Anterior cingulate cortex (tissue), 58 donors: ENCODE measurements at regions not wholly inside any gene's neighbourhood (a gene's known extent, or its start where the extent isn't known, plus 50 kb on each side); places are given as distances from the start of the nearest gene placed in this dataset.
A peak's percentile ranks its signal among the peaks of the same experiment; 100 is the strongest.
"Not testable (repeated sequence)": the region's sequence is repeated elsewhere in the genome, so short reads cannot be mapped to it uniquely, and the experiment has no call there.

Experiments used
- DNase-seq, 58 donors: peaks; one replicate each; lab custom pipeline; 2025; lab: John Stamatoyannopoulos, UW

DNA sequence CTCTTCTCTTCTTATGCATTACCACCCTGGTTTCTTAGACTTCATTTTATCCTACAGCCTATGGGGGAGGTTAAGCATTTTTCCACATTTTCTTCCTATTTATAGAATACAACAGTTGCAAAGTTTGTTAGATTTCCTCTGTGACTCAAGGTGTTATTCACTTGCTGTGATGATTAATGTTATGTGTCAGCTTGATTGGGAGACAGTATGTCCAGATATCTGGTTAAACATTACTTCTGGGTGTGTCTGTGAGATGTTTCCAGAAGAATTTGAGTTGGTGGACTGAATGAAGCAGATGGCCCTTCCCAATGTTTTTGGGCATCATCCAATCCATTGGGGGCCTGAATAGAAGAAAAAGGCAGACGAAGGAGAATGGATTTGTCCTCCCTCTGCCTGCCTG, 131.3 kb downstream of the C6orf118 start:
- DNase-seq: peak in 1 of 58 donors; percentile 28

DNA sequence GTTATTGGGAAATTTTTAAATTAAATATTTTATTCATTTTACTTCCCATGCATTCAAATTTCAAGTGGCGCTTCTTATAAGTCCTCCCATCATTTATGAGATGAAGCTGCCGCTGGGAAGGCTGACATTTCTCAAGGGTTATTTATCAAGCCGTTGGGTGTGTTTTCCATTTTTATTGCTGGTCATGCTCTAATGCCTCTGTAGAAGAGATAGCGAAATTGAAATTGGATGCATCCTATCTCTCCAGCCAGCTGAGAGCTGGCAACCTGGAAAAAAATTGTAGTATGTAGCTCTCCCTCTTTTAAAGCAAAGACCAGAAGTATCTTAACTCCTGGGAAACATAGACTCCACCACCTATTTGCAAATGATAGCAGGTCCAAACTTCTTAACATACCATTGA, 135.9 kb downstream of the C6orf118 start:
- DNase-seq: no peak

DNA sequence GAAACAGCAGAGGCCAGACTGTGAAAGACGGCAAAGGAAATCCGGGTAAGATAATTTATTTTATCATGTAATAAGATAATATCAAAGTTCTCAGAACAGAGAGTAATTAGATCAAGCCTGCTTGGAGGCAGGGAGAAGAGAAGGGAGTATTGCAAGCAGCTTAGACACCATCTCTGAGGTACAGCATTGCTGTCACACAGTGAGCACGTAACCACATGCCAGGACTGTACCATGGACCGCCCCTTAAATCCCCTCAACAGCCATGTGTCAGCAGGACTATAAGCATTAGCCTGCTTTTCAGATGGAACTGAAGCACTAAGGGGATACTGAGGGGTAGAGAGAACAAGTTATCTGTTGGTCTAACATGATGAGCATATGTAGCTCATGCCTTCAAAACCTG, 141.5 kb downstream of the C6orf118 start:
- no peak for DNase-seq

DNA sequence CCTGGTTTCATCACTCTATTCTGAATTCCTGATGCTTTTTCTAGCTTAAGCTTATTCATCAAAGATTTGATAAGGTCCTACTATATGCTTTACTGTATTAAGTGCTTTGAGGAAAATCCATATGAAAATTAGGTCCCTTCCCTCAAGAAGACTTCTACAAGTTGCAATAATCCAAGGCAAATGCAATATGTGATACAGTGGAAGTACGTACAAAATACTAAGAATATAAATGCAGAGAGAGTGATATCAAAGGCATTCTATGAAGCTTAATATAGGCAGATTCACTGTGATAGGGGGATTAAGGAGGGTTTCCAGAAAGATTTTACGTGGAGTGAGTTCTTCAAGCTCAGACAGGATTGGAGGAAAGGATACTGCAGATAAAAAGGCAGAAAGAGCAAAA, 142.1 kb downstream of the C6orf118 start:
- DNase-seq: no peak

DNA sequence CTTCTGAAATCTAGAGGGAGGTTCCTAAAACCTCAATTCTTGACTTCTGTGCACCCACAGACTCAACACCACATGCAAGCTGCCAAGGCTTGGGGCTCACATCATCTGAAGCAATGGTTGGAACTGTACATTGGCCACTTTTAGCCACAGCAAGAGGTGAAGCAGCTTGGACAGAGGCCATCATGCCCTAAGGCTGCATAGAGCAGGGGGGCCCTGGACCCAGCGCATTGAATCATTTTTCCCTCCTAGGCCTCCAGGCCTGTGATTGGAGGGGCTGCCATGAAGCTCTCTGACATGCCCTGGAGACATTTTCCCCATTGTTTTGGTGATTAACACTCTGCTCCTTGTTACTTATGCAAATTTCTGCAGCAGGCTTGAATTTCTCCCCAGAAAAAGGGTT, 145.9 kb downstream of the C6orf118 start:
- DNase-seq: no peak

DNA sequence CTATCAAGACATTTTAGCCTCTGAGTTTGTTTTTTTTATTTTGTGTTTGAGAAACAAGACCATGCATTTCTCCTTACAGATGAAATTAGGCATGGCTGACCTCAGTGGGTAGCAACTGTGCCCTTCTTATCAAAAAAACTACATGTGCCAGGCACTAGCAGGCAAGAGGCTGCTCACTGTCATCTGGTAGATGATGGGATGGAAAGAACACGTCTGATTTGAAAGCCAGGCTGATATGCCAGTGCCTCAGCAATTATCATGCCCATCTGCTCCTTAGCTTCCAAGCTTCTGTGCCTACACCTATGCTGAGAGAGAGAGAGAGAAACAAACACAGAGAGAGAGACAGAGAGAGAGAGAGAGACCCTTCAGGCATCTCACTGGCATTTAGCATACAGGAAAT, 149.9 kb downstream of the C6orf118 start:
- no peak for DNase-seq

DNA sequence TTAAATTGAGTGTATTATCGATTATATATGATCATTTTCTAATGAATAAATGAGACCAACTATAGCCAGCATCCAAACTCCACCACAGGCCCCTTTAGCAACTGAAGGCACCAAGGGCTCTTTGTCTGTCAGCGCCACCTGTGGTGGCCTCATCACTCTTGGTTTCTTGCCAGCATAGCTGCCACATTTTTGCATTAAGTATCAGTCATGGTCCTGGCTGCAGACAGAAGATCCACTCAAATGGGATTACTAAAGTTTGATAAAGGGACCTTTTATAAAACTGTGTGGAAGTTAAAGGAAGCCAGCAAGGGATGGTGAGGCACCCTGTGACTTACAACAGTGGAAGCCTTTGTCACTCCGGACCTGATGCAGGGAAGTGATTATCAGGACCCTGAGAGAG, 162.9 kb downstream of the C6orf118 start:
- DNase-seq: peak in 24 of 58 donors; percentile 2 to 47 (median 16)

DNA sequence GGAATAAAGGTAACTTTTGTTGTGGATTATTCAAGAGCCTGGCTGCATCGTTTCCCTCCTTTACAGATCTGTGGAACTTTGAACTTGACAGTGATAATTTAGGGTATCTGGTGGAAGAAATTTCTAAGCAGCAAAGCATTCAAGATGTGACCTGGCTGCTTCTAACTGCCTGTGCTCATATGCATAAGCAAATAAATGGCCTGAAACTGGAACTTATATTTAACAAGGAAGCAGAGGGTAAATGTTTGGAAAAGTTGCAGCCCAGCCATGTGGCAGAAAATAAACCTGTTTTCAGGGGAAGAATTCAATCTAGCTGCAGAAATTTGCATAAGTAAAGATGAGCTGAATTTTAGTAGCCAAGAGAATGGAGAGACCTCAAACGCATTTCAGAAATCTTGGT, 173.5 kb downstream of the C6orf118 start:
- DNase-seq: no peak

DNA sequence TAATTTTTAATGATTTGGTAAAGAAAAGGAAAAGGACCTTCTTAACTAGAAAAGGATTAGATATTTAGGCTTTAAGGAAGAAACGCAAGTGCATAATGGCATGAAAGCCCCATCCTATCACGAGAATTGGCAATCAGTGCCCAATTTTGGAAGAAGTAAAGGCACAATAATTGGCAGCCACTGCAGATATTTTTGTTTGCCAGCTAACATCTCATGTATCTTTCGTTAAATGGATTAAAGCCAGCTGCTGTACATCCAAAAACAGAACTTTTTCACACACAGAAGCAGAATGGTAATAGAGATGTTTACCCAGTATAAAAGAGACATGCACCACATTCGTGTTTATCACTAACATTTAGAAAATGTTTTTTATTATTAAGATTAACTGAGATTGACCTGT, 180.3 kb downstream of the C6orf118 start:
- no peak for DNase-seq

DNA sequence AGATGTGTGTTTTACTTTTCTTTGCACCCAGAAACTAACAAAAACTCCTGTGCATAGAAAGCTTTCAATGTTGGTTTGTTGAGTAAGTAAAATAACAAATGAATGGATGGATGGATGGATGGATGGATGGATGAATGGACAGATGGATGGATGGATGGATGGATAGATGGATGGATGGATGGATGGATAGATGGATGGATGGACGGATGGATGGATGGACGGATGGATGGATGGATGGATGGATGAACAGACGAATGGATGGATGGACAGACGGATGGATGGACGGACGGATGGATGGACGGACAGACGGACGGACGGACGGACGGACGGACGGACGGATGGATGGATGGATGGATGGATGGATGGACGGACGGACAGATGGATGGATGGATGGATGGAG, 181.7 kb downstream of the C6orf118 start:
- DNase-seq: not testable (repeated sequence)

DNA sequence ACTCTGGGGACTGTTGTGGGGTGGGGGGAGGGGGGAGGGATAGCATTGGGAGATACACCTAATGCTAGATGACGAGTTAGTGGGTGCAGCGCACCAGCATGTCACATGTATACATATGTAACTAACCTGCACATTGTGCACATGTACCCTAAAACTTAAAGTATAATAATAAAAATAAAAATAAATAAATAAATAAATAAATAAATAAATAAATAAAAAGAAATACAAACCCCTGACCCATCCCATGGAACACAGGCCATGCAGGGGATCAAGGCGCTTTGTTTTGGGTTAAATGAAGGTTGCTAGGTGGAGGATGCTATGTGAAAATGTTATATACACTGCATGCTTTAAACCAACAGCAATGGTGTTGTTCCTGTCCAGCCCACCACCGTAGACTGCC, 184.7 kb downstream of the C6orf118 start:
- DNase-seq: not testable (repeated sequence)

DNA sequence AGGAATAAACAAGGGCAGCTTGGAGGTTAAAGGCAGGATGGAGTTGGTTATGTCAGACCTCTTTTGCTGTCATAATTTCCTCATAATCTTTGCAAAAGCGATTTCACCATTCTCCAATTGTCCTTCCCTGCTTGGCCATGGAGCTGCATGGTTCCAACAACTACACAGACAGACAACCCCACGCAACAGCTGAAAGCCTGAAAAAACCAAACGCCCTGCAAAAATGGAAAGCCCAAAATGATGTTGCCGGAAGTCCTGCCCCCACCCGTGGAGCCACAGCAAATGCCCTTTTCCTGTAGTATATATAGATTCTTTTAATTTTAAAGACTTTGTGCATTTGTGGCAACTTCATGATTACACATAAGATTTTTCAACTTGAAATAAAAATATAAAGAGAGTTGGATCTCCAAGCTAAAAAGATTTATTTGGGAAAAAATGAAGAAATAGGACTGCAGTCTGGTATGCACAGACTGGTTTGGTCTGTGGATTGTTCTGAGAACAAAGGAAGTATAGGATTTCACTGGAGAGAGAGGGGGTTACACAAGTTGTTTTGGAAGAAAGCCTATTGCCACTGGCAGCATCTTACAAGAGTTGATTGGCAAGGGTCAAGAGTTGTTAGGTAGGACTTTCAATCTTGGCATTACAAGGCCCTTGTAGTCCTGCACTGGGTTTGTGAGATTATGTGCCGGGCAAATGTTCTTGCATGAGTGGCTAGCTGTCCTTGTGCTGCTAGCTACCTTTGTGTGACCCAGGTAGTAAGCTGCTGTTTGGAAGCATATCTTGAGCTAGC, 190.0 kb downstream of the C6orf118 start:
- peak in 16 of 58 donors; percentile 2 to 32 (median 9) for DNase-seq

DNA sequence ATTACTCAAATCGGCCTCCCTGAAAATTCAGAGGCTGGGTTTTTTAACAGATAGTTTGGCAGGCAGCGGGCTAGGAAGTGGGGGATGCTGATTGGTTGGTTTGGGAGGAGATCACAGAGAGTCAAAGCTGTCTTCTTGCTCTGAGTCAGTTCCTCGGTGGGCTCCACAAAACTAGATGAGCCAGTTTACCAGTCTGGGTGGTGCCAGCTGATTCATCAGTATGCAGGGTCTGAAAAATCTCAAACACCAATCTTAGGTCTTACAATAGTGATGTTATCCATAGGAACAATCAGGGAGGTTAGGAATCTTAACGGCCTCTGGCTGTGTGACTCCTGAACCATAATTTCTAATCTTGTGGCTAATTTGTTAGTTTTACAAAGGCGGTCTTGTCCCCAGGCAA, 190.7 kb downstream of the C6orf118 start:
- DNase-seq: no peak

DNA sequence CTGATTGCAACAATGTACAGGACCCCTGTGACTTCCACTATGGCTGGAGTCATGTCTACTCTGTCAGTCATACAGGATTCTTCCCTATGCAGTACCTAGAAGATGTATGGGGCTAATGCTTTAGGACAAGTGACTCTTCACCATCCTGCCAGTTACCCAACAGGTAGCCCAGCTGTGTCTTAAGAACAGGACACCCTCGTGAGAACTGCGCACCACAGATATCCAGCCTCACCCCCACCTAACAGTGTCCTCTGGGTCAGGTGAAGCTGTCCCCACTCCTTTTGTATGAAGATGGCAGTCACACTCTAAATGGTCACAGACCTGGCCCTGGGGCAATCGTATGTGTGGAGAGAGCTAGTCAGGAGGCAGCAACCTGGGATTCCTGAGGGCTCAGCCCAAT, 191.6 kb downstream of the C6orf118 start:
- DNase-seq: no peak

DNA sequence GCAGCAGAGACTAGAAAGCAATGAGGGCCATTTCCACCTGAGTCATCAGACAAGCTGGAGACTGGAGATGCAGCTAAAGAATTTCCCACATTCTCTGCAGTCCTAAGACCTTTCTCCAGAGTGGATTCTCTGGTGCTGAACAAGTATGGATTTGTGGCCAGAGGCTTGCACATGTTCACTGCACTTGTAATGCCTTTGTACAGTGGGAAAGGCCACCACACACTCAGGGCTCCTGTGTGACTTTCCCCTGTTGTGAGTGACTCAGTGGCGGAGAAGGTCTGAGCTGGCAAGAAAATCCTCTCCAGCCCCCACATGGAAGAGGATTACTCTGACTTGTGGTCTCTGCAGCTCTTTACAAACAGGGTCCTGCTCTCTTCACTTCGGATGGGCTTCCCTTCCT, 192.3 kb downstream of the C6orf118 start:
- no peak for DNase-seq

DNA sequence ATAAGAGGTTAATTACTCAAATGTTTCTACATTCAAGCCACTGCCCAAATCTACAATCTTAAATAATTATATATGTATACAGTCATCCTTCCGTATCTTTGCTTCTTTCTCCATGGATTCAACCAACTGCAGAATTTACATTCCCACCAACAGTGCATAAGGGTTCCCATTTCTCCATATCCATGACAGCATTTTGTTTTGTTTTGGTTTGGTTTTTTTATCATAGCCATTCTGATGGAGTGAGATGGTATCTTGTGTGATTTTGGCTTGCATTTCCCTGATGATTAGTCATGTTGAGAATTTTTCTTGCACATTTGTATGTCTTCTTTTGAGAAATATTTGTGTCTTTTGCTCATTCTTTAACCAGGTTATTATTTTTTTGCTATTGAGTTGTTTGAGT, 198.5 kb downstream of the C6orf118 start:
- no peak for DNase-seq

DNA sequence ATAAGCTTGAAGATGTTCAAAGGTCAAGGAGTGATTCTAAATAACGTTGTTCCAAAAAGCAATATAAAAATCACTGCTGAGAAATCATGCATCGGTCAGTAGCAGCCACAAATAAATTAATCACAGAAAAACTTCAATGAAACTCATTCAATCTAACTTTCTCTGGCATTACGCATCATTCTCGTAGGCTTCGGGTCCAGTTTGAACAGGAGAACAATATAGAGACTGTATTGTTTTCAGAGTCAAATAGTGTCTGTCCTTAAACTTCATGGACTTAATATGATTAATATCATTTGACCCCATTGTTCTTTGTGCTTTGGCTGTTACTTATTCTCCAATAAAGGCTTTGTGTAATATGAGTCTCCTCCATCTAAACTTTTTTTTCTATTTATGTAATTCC, 200.4 kb downstream of the C6orf118 start:
- DNase-seq: no peak

DNA sequence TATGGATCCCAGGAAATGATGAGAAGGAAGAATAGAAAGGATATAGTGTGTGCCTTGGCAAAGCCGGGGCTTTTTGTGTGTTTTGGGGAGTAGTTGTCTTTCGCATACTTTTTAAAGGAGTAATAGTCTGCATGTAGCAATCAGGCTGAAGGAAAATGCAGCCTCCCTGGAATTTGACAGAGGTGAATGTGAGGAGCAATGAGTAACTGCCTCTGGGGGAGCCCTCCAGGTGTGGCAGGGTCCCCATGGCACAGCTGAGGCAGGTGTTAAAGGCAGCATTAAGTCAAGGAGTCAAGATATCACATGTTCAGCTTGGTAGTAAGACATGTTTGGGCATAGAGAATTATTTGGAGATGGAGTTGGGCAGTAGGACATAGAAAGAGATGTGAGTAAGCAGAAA, 203.1 kb downstream of the C6orf118 start:
- DNase-seq: no peak

DNA sequence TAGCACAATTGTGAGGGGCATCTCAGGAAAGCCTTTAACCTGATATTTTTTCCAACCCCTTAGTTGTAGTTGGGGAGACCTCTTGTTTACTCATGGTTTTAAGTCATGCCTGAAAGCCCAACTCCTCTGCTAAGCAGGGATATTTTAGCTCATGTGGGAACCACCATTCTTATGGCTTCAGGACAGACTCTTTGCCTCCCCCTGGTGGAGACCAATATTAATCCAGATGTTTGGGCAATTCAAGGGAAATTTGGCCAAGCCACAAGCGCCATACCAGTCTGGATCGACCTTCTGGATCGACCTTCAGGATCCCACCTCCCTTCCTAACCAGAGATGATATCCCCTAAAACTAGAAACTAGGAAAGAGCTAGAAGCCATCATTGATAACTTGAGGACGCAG, 211.2 kb downstream of the C6orf118 start:
- DNase-seq: no peak

DNA sequence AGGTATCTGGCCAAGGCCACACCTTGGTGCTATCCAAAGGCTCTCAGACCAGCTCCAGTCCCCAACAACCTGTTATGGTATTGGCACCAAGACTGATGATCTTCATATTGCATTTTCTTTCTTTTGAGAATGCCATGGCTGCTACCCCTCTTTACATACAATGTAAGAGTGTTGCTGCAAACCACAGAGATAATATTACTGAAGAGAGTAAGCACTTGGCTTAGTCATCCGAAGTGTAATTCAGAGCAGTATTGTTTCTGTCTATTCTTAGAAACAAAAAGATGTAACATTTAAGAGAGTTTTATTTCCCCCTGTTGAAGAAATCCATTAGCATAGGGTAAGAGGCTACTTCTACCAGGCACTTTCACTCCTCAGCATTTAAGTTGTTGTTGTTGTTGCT, 212.5 kb downstream of the C6orf118 start:
- DNase-seq: no peak

DNA sequence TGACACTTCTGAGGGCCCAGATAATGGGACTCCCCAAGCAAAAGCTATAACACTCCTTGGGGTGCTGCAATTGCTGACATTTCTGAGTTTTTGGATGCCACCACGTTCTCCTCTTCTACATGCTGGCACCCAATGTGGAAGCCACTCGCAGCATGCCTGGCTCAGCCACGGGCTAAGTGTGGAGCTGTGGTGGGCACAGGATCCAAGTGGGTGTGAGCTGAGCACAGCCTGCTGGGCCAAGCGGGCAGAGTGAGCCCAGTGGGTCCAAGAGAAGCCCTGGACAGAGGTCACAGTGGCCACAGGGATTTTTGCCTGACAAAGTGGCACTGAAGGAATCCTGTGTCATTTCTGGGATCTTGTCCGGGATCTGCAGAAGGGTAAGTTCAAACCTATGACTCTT, 213.2 kb downstream of the C6orf118 start:
- no peak for DNase-seq

DNA sequence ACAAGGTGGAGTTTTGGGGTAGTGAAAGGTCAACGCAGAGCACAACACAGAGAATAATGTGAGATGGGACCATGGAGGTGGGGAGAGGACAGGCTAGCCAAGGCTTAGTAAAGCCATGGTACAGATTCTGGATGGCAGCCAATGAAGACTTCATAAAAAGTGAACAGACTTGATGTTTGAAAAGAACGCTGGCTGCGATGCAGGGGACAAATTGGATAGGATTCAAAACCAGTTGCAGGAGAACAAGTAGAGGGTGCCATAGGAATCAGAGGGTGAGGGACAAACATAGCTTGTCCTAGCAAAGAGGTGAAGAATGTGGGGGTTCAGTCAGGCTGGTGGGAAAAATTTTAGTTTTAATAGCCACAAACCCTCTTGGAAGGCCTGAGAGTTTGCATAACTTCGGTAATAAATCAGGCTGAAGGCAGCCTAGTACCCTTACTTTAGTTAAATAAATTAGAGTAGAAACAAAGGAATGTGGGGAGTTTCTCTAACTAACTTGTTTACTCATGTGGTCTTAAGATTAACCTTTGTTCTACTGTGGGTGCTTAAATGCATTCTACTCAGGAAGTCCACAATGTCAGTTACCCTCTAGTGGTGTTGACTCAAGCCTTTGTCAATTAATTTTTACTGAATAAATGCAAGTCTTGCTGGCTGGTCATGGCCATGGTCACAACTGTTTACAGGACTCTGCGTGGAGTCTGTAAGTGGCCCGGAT, 216.4 kb downstream of the C6orf118 start:
- DNase-seq: no peak
